GM23338 (cell line): ENCODE measurements at regions not wholly inside any gene's neighbourhood (a gene's known extent, or its start where the extent isn't known, plus 50 kb on each side); places are given as distances from the start of the nearest gene placed in this dataset.

Experiments
- ATAC-seq: fragments of 200-7000 bp; cut with Tn5 transposase; 3 replicates; pipeline ENCODE4 v1.9.1; 2020
- DNase-seq: peaks from one replicate; pipeline ENCODE4 v3.0.0-alpha.2; 2015; ENCODE audit warnings: low spot score
- H2AFZ ChIP-seq: fragments of 200-600 bp; sonication (generic); 2 replicates; pipeline ENCODE4 v1.8.0; 2016; ENCODE audit warnings: antibody characterized with exemption, mild to moderate bottlenecking, moderate library complexity
- H3F3A ChIP-seq: fragments of 200-600 bp; sonication (generic); replicated peaks from 2 replicates; pipeline ENCODE4 v1.8.0; 2017; ENCODE audit warnings: antibody characterized with exemption, mixed run types, low read depth
- H3K27ac ChIP-seq: fragments of 200-600 bp; sonication (generic); 2 replicates; pipeline ENCODE4 v1.6.1; 2016; ENCODE audit warnings: low read depth
- H3K27me3 ChIP-seq: fragments of 200-600 bp; sonication (generic); 2 replicates; pipeline ENCODE4 v1.8.0; 2016; ENCODE audit warnings: mild to moderate bottlenecking, mixed run types, moderate library complexity; ENCODE audit not compliant: insufficient read depth
- H3K36me3 ChIP-seq: fragments of 200-600 bp; sonication (generic); 2 replicates; pipeline ENCODE4 v1.8.0; 2016; ENCODE audit warnings: mild to moderate bottlenecking; ENCODE audit not compliant: insufficient read depth
- H3K4me1 ChIP-seq: fragments of 200-600 bp; sonication (generic); 2 replicates; pipeline ENCODE4 v1.8.0; 2016; ENCODE audit warnings: mild to moderate bottlenecking, moderate library complexity; ENCODE audit not compliant: insufficient read depth
- H3K4me2 ChIP-seq: fragments of 200-600 bp; sonication (generic); 2 replicates; pipeline ENCODE4 v1.7.1; 2017; ENCODE audit warnings: mixed run types
- H3K4me3 ChIP-seq: fragments of 200-600 bp; sonication (generic); 2 replicates; pipeline ENCODE4 v1.6.1; 2016; ENCODE audit warnings: mixed run types
- H3K79me2 ChIP-seq: fragments of 200-600 bp; sonication (generic); replicated peaks from 2 replicates; pipeline ENCODE4 v1.8.0; 2017; ENCODE audit warnings: mild to moderate bottlenecking; ENCODE audit not compliant: insufficient read depth
- H3K9me2 ChIP-seq: fragments of 200-600 bp; sonication (generic); 2 replicates; pipeline ENCODE4 v1.8.0; 2017; ENCODE audit not compliant: insufficient read depth
- H4K20me1 ChIP-seq: fragments of 200-600 bp; sonication (generic); replicated peaks from 2 replicates; pipeline ENCODE4 v1.8.0; 2017; ENCODE audit warnings: mild to moderate bottlenecking; ENCODE audit not compliant: insufficient read depth
- H3K27ac Mint-ChIP-seq: 2 replicates; pipeline ENCODE4 v1.8.0; 2020; ENCODE audit warnings: inconsistent platforms, mild to moderate bottlenecking, moderate library complexity, mixed read lengths
- H3K27me3 Mint-ChIP-seq: 3 replicates; pipeline ENCODE4 v1.8.0; 2022; ENCODE audit warnings: low read depth, mild to moderate bottlenecking, moderate library complexity, mixed read lengths, inconsistent platforms; ENCODE audit not compliant: insufficient read depth, poor library complexity
- H3K36me3 Mint-ChIP-seq: 3 replicates; pipeline ENCODE4 v1.8.0; 2021; ENCODE audit warnings: low read depth, mild to moderate bottlenecking, inconsistent platforms, moderate library complexity, mixed read lengths
- H3K4me1 Mint-ChIP-seq: 3 replicates; pipeline ENCODE4 v1.8.0; 2020; ENCODE audit warnings: mild to moderate bottlenecking, inconsistent platforms, mixed read lengths
- H3K4me3 Mint-ChIP-seq: 3 replicates; pipeline ENCODE4 v1.8.0; 2021; ENCODE audit warnings: moderate library complexity, mild to moderate bottlenecking, inconsistent platforms, mixed read lengths
- H3K9me3 Mint-ChIP-seq: 3 replicates; pipeline ENCODE4 v1.8.0; 2020; ENCODE audit warnings: moderate library complexity, mild to moderate bottlenecking, inconsistent platforms, mixed read lengths
- CREB1 ChIP-seq: fragments of 250-450 bp; sonication (Bioruptor Pico); IDR thresholded peaks from 2 replicates; pipeline ENCODE4 v1.5.0; 2020; ENCODE audit warnings: low read depth, mild to moderate bottlenecking, moderate library complexity
- EZH2 ChIP-seq: fragments of 200-600 bp; sonication (generic); IDR thresholded peaks from one replicate; pipeline ENCODE4 v1.8.0; 2017; ENCODE audit warnings: antibody characterized with exemption, mild to moderate bottlenecking, low read depth; ENCODE audit not compliant: unreplicated experiment
- EZH2phosphoT487 ChIP-seq: fragments of 200-600 bp; sonication (generic); IDR thresholded peaks from one replicate; pipeline ENCODE4 v1.8.1; 2018; ENCODE audit warnings: antibody characterized with exemption; ENCODE audit not compliant: unreplicated experiment
- JUNB ChIP-seq: IDR thresholded peaks from one replicate; pipeline ENCODE4 v1.6.1; 2016; ENCODE audit warnings: antibody characterized with exemption; ENCODE audit not compliant: unreplicated experiment
- NANOG ChIP-seq: IDR thresholded peaks from 2 replicates; pipeline ENCODE4 v1.6.1; 2016; ENCODE audit warnings: antibody characterized with exemption, borderline replicate concordance
- REST ChIP-seq: IDR thresholded peaks from one replicate; pipeline ENCODE4 v1.6.1; 2018; ENCODE audit warnings: antibody characterized with exemption; ENCODE audit not compliant: unreplicated experiment
- STAT1 ChIP-seq: IDR thresholded peaks from one replicate; pipeline ENCODE4 v1.6.1; 2016; ENCODE audit warnings: antibody characterized with exemption; ENCODE audit not compliant: unreplicated experiment
- ZNF114 ChIP-seq: fragments of 250-450 bp; sonication (Bioruptor Pico); IDR thresholded peaks from 2 replicates; pipeline ENCODE4 v1.5.0; 2020; ENCODE audit warnings: mild to moderate bottlenecking, moderate library complexity

- TF ChIP-seq EZH2 (no peak), EZH2phosphoT487 (no peak), NANOG (no peak), CREB1 (CRISPR knock-in tag) (no peak)
These were observed 66.6 kb upstream of the TOM1L1 start (continued) for GRCh38 chr17:54834086-54834485.

- Mint-ChIP-seq H3K27me3 (no peaks in the 10 kb centered on the region), H3K4me3 (no peak overlapping the region), H3K27ac (no peak overlapping the region; the same call in 1 of the 2 replicates), H3K9me3 (peaks cover 25% of the 10 kb centered on the region), H3K36me3 (peaks cover 9% of the 10 kb centered on the region; the same call in 2 of the 3 replicates), H3K4me1 (peaks cover 5% of the 10 kb centered on the region; the same call in 2 of the 3 replicates)
- H3K4me3 ChIP-seq, result no peak overlapping the region
- TF ChIP-seq ZNF114 (CRISPR knock-in tag), result no peak
- no peak for TF ChIP-seq EZH2phosphoT487
- TF ChIP-seq JUNB, result no peak
- no peak for TF ChIP-seq REST
- TF ChIP-seq STAT1, result no peak
- no peaks in the 10 kb centered on the region for H3K27me3 ChIP-seq
- ATAC-seq, result no peak
- H4K20me1 ChIP-seq, result no peaks in the 10 kb centered on the region
- no peak overlapping the region for H3K27ac ChIP-seq
- H3K36me3 ChIP-seq, result no peaks in the 10 kb centered on the region
- no peaks in the 10 kb centered on the region for H3K79me2 ChIP-seq
- H3K4me1 ChIP-seq, result no peaks in the 10 kb centered on the region
- no peak overlapping the region for H2AFZ ChIP-seq
- no peak overlapping the region for H3K4me2 ChIP-seq
- H3K9me2 ChIP-seq, result no peaks in the 10 kb centered on the region
- no peak for DNase-seq
- H3F3A ChIP-seq, result no peaks in the 10 kb centered on the region
These were observed 65.6 kb upstream of the TOM1L1 start for GRCh38 chr17:54835015-54835414.

- Histone ChIP-seq H3K27ac (no peak overlapping the region), H3F3A (no peaks in the 10 kb centered on the region), H3K36me3 (no peaks in the 10 kb centered on the region), H3K27me3 (no peaks in the 10 kb centered on the region), H4K20me1 (no peaks in the 10 kb centered on the region), H3K4me1 (no peaks in the 10 kb centered on the region), H3K4me3 (no peak overlapping the region), H3K4me2 (no peak overlapping the region), H3K79me2 (no peaks in the 10 kb centered on the region), H2AFZ (no peak overlapping the region), H3K9me2 (no peaks in the 10 kb centered on the region)
- no peaks in the 10 kb centered on the region for H3K27me3 Mint-ChIP-seq
- DNase-seq (no peak), ATAC-seq (no peak)
- H3K4me1 Mint-ChIP-seq, result peaks cover 5% of the 10 kb centered on the region; the same call in 2 of the 3 replicates
- H3K4me3 Mint-ChIP-seq, result no peak overlapping the region
- H3K36me3 Mint-ChIP-seq, result peaks cover 9% of the 10 kb centered on the region; the same call in 2 of the 3 replicates
- H3K27ac Mint-ChIP-seq, result no peak overlapping the region
- TF ChIP-seq NANOG (no peak), CREB1 (CRISPR knock-in tag) (no peak)
- H3K9me3 Mint-ChIP-seq, result peaks cover 25% of the 10 kb centered on the region
These were observed 63.8 kb upstream of the TOM1L1 start for GRCh38 chr17:54836723-54837462.
